GM19328 (cell line): ENCODE measurements at regions not wholly inside any gene's neighbourhood (a gene's known extent, or its start where the extent isn't known, plus 50 kb on each side); places are given as distances from the start of the nearest gene placed in this dataset.
"Not testable (repeated sequence)": the region's sequence is repeated elsewhere in the genome, so short reads cannot be mapped to it uniquely, and the experiment has no call there.

ENCODE experiments used
- ATAC-seq: cut with Tn5 transposase; IDR thresholded peaks from one replicate; pipeline ENCODE4 v1.9.1; 2021; ENCODE audit warnings: mild to moderate bottlenecking, moderate library complexity; ENCODE audit not compliant: unreplicated experiment

- no peak for ATAC-seq
These were observed 281.6 kb downstream of the SLC7A11 start for GRCh38 chr4:137960371-137961050.

- no peak for ATAC-seq
These were observed 284.3 kb downstream of the SLC7A11 start for GRCh38 chr4:137957806-137958205.

- ATAC-seq, result no peak
These were observed 285.9 kb downstream of the SLC7A11 start for GRCh38 chr4:137956256-137956655.

GRCh38 chr4:137955595-137955994 lies 286.6 kb downstream of the SLC7A11 start:
- ATAC-seq, result no peak

GRCh38 chr4:137952116-137952515 lies 290.0 kb downstream of the SLC7A11 start:
- no peak for ATAC-seq

DNA sequence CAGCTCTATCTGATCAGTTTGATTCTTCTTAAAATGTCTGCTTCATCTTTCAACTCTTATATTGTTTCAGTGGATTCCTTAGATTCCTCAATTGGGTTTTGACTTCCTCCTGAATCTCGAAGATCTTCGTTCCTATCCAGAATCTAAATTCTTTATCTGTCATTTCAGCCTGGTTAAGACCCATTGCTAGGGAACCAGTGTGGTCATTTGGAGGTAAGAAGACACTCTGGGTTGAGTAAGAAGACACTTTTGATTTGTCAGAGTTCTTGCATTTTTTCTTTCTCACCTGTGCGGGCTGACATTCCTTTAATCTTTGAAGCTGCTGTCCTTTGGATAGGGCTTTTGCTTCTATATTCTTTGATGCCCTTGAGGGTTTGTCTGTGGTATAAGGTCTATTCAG lies 291.9 kb downstream of the SLC7A11 start:
- ATAC-seq, result no peak

GRCh38 chr4:137949746-137950145 lies 292.4 kb downstream of the SLC7A11 start:
- ATAC-seq, result no peak

- no peak for ATAC-seq
These were observed 295.5 kb downstream of the SLC7A11 start for GRCh38 chr4:137946453-137947174.

DNA sequence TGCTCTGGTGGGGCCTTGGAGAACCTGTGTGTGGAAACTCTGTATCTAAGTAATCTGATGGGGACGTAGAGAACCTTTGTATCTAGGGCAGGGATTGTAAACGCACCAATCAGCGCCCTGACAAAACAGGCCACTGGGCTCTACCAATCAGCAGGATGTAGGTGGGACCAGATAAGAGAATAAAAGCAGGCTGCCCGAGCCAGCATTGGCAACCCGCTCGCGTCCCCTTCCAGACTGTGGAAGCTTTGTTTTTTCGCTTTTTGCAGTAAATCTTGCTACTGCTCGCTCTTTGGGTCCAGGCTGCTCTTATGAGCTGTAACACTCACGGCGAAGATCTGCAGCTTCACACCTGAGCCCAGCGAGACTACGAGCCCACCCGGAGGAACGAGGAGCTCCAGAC lies 299.3 kb downstream of the SLC7A11 start:
- ATAC-seq, result not testable (repeated sequence)

- ATAC-seq, result not testable (repeated sequence)
These were observed 300.1 kb downstream of the SLC7A11 start for GRCh38 chr4:137942015-137942515.

GRCh38 chr4:137934911-137935310 lies 307.2 kb downstream of the SLC7A11 start:
- ATAC-seq, result no peak

DNA sequence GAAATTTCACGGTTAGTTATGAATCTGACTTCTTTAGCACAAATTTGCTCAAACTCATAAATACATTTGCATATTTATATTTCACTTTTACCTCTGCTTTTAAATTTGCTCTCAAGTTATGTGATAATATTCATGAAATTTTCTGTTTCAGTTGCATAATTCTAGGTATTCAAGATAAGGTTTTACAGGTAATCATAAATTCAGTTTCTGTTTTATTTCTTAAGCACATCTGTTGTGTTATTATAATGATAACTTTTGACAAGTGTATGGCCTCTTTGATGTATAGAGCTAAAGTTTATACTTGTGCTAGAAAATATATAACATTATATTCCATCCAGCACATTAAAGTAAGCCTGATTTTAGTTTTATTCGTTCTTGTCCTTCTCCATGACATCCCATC lies 308.1 kb downstream of the SLC7A11 start:
- ATAC-seq, result no peak

- ATAC-seq, result no peak
These were observed 314.2 kb downstream of the SLC7A11 start for GRCh38 chr4:137927972-137928371.

GRCh38 chr4:137923494-137923893 lies 318.7 kb downstream of the SLC7A11 start:
- ATAC-seq, result no peak

GRCh38 chr4:137922721-137923120 lies 319.4 kb downstream of the SLC7A11 start:
- no peak for ATAC-seq

- ATAC-seq, result no peak
These were observed 332.4 kb downstream of the SLC7A11 start for GRCh38 chr4:137909529-137910309.

- no peak for ATAC-seq
These were observed 336.2 kb downstream of the SLC7A11 start for GRCh38 chr4:137905930-137906329.

DNA sequence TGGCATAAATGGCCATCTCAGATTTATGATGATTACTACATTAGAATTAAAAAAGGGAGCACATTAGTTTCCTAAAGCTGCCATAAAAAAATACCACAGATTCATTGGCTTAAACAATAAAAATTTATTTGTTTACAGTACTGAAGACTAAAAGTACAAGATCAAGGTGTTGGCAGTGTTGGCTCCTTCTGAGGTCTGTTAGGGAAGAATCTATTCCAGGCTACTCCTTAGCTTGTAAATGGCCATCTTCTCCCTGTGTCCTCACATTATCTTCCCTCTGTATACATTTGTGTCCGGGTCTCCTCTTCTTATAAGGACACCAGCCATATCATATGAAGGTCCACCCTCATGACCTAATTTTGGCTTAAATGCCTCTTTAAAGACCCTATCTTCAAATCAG lies 341.0 kb downstream of the SLC7A11 start:
- ATAC-seq, result no peak

- no peak for ATAC-seq
These were observed 345.9 kb downstream of the SLC7A11 start for GRCh38 chr4:137896221-137896737.

GRCh38 chr4:137895515-137895914 lies 346.6 kb downstream of the SLC7A11 start:
- ATAC-seq, result not testable (repeated sequence)

- no peak for ATAC-seq
These were observed 350.0 kb downstream of the SLC7A11 start for GRCh38 chr4:137892134-137892533.
